ENCODE measurements at regions not wholly inside any gene's neighbourhood (a gene's known extent, or its start where the extent isn't known, plus 50 kb on each side); places are given as distances from the start of the nearest gene placed in this dataset.

DNA sequence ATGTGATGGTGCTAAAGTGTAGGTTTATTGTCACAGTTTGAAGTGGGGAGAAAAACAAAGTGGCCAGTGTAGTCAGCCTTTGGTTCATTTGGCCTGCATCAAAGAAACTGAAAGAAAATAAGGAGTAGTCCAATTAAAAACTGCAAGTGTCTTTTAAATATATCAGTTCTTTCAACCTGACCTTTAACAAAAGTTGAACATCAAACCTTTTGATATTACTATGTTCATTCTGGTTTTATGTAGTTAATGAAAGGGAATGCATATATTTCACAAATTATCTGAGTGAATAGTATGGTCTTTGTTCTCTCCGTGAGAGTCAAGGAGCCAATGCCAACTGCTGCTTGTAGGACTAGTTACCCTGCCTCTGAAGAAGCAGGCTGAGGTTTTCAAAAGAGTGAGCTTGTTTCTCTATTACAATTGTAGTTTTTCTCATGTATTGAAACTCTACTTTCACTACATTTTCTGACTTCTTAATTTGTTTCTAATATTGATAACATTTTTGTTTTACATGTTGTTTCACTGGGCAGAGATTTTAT lies 1160.8 kb upstream of the LRRTM3 start:
- TF ChIP-seq, protein P1, sequence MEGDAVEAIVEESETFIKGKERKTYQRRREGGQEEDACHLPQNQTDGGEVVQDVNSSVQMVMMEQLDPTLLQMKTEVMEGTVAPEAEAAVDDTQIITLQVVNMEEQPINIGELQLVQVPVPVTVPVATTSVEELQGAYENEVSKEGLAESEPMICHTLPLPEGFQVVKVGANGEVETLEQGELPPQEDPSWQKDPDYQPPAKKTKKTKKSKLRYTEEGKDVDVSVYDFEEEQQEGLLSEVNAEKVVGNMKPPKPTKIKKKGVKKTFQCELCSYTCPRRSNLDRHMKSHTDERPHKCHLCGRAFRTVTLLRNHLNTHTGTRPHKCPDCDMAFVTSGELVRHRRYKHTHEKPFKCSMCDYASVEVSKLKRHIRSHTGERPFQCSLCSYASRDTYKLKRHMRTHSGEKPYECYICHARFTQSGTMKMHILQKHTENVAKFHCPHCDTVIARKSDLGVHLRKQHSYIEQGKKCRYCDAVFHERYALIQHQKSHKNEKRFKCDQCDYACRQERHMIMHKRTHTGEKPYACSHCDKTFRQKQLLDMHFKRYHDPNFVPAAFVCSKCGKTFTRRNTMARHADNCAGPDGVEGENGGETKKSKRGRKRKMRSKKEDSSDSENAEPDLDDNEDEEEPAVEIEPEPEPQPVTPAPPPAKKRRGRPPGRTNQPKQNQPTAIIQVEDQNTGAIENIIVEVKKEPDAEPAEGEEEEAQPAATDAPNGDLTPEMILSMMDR (IDR thresholded peaks at IDR 0.05; ENCODE audit: low read depth, low read length): no peak
- TF ChIP-seq EZH2phosphoT487 (IDR thresholded peaks at IDR 0.05; ENCODE audit: low read depth): no peak
